ENCODE measurements at regions not wholly inside any gene's neighbourhood (a gene's known extent, or its start where the extent isn't known, plus 50 kb on each side); places are given as distances from the start of the nearest gene placed in this dataset.

- Mint-ChIP-seq H3K4me1 (peaks cover 15% of the 10 kb centered on the region), H3K4me3 (no peak overlapping the region), H3K36me3 (ENCODE audit: low read depth) (peaks cover 4% of the 10 kb centered on the region; the same call in 1 of the 3 replicates), H3K27me3 (ENCODE audit: insufficient read depth, low read depth, poor library complexity) (peaks cover 11% of the 10 kb centered on the region), H3K27ac (no peak overlapping the region), H3K9me3 (peaks cover 3% of the 10 kb centered on the region)
- Histone ChIP-seq H3K36me3 (ENCODE audit: insufficient read depth) (no peaks in the 10 kb centered on the region), H3F3A (replicated peaks; ENCODE audit: low read depth) (no peaks in the 10 kb centered on the region; the same call in 1 of the 2 replicates), H3K4me3 (no peak overlapping the region), H3K27me3 (ENCODE audit: insufficient read depth) (no peaks in the 10 kb centered on the region), H3K4me1 (ENCODE audit: insufficient read depth) (peaks cover 19% of the 10 kb centered on the region; the same call in 1 of the 2 replicates), H3K79me2 (replicated peaks; ENCODE audit: insufficient read depth) (no peaks in the 10 kb centered on the region), H3K4me2 (no peak overlapping the region), H4K20me1 (replicated peaks; ENCODE audit: insufficient read depth) (no peaks in the 10 kb centered on the region), H2AFZ (no peak overlapping the region), H3K27ac (ENCODE audit: low read depth) (no peak overlapping the region), H3K9me2 (ENCODE audit: insufficient read depth) (peaks cover 3% of the 10 kb centered on the region; the same call in 1 of the 2 replicates)
- ATAC-seq (no peak), DNase-seq (ENCODE audit: low spot score) (no peak)
- TF ChIP-seq CTCF (conservative IDR thresholded peaks at IDR 0.05; ENCODE audit: low read depth in 2 of 2) (no peak), EZH2phosphoT487 (IDR thresholded peaks at IDR 0.05; ENCODE audit: unreplicated experiment) (no peak), POLR2AphosphoS5 (IDR thresholded peaks at IDR 0.05; ENCODE audit: low read depth) (no peak), CREB1 (CRISPR knock-in tag; IDR thresholded peaks at IDR 0.05; ENCODE audit: low read depth) (no peak), ZNF331 (CRISPR knock-in tag; IDR thresholded peaks at IDR 0.05; ENCODE audit: low read depth) (no peak), STAT1 (IDR thresholded peaks at IDR 0.05; ENCODE audit: unreplicated experiment) (no peak), ZNF462 (CRISPR knock-in tag; IDR thresholded peaks at IDR 0.05) (no peak), ZNF114 (CRISPR knock-in tag; IDR thresholded peaks at IDR 0.05) (no peak), REST (IDR thresholded peaks at IDR 0.05; ENCODE audit: unreplicated experiment) (no peak)
These were observed 138.0 kb upstream of the SMAD3 start for GRCh38 chr15:66927201-66928077.

All from GM23338 (cell line).